ENCODE measurements at regions not wholly inside any gene's neighbourhood (a gene's known extent, or its start where the extent isn't known, plus 50 kb on each side); places are given as distances from the start of the nearest gene placed in this dataset.

DNA sequence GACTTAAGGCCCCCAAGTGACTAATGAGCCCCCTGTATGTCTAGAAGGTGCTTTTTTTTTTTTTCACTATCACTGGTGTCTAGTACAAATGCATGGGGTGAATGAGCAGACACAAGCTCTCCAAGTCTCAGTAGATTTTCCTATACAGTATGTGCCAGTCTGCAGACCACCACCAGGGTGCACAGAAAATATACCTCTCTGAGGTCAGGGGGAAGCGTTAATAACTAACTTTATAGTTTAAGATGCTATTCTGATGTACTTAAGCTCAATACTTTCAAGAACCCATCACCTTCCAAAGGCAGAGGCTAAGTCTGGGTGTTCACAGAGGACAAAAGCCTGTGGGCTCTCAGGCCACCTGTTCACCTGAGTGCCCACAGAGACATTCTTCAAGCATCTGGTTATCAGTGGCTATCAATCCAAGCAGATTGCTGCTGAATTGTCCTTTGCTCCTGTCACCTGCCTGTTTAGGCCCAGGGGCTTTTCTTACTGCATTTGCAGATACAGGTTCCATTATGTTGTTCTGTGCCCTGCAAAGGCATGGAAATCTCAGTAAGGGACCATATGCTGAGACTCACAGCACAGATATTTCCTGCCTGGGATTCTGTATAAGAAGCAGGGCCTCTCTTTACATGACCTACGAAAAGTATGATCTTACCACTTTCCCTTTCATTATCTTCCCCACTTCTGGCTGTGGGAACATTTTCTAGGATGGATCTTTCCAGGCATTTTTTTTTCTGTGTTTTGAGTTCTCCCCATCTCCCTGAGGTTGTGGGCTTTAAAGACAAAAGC lies 534.6 kb downstream of the TNS1 start:
- Histone ChIP-seq H3K4me1 (ENCODE audit: insufficient read depth, low read length) (no peaks in the 10 kb centered on the region), H3K9ac (ENCODE audit: low read depth, low read length) (no peak overlapping the region), H3K9me3 (ENCODE audit: control insufficient read depth, insufficient read depth, low read length) (no peaks in the 10 kb centered on the region), H3K36me3 (ENCODE audit: insufficient read depth, low read length) (no peaks in the 10 kb centered on the region)

DNA sequence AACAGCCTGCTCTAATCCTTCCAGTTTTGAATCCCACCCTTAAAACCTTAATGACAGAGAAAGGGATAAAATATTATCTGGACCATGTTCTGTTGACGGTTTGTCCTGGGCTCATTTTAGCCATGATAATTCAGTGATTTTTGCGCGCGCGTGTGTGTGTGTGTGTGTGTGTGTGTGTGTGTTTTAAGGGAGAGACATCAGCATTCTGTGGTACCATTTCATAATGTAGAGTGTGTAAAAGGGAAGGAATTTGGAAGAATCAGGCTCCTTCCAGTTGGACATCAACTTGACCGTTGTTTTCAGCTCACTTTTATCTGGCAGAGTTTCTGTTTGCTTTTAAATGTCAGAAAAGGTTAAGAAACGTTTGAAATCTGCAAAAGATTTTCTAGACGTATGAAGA lies 535.5 kb downstream of the TNS1 start:
- Histone ChIP-seq H3K36me3 (ENCODE audit: insufficient read depth, low read length) (no peaks in the 10 kb centered on the region), H3K9me3 (ENCODE audit: control insufficient read depth, insufficient read depth, low read length) (no peaks in the 10 kb centered on the region), H3K4me1 (ENCODE audit: insufficient read depth, low read length) (no peaks in the 10 kb centered on the region), H3K9ac (ENCODE audit: low read depth, low read length) (no peak overlapping the region)

DNA sequence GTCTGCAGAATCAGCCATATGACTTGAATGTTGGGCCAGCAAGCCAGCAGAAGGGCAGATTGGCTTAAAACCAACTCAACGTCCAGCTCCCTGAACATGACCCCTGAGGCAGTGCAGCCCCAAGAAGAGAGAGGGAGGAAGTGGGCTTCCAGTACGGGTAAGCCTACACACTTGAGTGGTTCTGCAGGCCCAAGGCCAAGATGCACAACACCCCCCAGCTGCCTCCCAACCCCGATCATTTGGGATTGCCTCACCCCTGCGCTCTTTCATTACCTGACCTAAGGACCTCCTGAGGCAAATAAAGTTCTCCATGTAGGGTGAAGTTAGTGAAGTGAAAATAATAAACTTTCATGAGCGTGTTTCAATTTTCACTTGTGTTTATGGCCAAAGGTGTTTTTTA lies 536.0 kb downstream of the TNS1 start:
- Histone ChIP-seq H3K36me3 (ENCODE audit: insufficient read depth, low read length) (no peaks in the 10 kb centered on the region), H3K9me3 (ENCODE audit: control insufficient read depth, insufficient read depth, low read length) (no peaks in the 10 kb centered on the region), H3K4me1 (ENCODE audit: insufficient read depth, low read length) (no peaks in the 10 kb centered on the region), H3K9ac (ENCODE audit: low read depth, low read length) (no peak overlapping the region)

DNA sequence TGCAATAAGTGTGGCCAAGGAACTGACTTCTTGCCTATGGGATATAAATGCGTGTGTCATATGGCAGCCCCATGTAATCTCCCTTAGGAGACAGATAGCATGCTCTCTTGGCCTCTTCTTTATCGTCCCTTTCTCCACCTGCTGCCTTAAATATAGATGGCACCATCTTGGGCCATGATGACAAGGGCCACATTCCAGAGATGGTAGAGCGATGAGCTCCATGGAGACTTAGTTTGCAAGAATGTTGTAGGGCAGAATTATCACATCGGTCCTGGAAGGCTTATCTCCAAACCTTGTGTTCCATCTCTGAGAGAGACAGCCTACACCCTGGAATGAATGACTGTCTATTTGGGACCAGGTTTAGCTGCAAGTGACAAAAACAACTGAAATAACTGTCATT lies 536.7 kb downstream of the TNS1 start:
- Histone ChIP-seq H3K9me3 (ENCODE audit: control insufficient read depth, insufficient read depth, low read length) (no peaks in the 10 kb centered on the region), H3K9ac (ENCODE audit: low read depth, low read length) (no peak overlapping the region), H3K4me1 (ENCODE audit: insufficient read depth, low read length) (no peaks in the 10 kb centered on the region), H3K36me3 (ENCODE audit: insufficient read depth, low read length) (no peaks in the 10 kb centered on the region)

DNA sequence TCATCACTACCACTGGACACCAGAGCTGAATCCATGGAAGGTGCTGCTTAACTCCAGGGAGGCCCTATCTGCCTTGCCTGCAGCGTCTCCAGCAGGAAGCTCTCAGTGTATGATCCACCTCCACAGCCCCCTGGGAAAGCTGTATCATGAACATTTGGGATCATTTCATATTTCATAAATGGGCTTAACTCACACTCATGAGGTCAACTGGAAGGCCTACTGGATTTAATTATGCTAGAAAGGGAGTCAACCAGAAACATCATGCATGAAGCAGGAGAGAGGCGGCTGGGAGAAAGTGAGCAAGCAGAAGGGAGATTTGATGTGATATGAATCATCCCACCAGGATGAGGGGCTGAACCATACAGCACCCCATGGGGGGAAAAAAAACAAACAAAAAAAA lies 537.7 kb downstream of the TNS1 start:
- Histone ChIP-seq H3K9me3 (ENCODE audit: control insufficient read depth, insufficient read depth, low read length) (no peaks in the 10 kb centered on the region), H3K36me3 (ENCODE audit: insufficient read depth, low read length) (no peaks in the 10 kb centered on the region), H3K9ac (ENCODE audit: low read depth, low read length) (no peak overlapping the region), H3K4me1 (ENCODE audit: insufficient read depth, low read length) (no peaks in the 10 kb centered on the region)

DNA sequence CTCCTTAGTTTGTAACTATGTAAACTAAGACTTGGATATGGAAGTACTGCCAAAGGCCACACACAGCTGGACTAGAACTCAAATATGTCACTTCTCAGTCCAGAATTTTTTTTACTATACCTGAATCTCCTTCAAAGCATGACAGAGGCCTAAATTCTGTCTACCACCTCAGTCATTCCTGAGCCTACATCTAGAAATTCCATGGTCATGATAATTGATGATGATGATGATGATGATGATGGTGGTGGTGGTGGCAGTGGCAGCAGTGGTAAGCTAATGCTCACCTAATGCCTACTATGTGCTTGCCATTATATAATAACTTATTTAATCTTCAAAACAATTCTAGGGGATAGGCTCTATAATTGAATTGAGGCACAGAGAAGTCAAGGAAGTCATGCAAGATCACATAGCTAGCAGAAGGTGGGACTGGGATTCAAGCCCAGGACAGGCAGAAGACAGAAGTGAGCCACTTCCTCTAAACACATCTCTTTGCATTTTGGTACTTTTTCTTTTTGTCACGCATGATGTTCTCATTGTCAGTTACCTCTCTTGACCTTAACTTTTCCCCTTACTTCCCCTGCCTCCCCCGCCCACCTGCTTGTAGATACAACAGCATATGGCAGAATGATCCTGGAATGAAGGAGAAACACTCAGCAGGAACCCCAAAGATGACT lies 539.3 kb downstream of the TNS1 start:
- H3K36me3 ChIP-seq (ENCODE audit: insufficient read depth, low read length) = no peaks in the 10 kb centered on the region
- H3K4me1 ChIP-seq (ENCODE audit: insufficient read depth, low read length) = no peaks in the 10 kb centered on the region
- no peaks in the 10 kb centered on the region for H3K9me3 ChIP-seq (ENCODE audit: control insufficient read depth, insufficient read depth, low read length)
- no peak overlapping the region for H3K9ac ChIP-seq (ENCODE audit: low read depth, low read length)

DNA sequence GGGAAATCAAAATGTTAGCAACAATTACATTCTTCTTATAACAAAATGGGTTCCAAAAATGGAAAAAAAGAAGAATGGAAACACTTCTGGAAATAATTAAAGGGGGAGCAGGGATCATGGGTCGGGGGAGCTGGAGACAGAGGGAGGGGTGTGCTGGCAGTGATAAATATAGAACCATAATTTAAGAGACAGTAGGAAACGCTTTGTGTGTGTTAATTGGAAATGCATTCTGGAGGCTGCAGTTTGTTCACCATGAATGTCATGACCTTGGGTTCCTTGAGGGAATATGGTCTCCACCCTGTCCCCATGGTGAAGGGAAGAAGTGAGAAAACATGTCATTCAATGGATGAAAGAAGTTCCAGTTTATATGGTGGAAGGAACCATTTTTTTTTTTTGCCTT lies 540.7 kb downstream of the TNS1 start:
- Histone ChIP-seq H3K36me3 (ENCODE audit: insufficient read depth, low read length) (no peaks in the 10 kb centered on the region), H3K4me1 (ENCODE audit: insufficient read depth, low read length) (no peaks in the 10 kb centered on the region), H3K9ac (ENCODE audit: low read depth, low read length) (no peak overlapping the region), H3K9me3 (ENCODE audit: control insufficient read depth, insufficient read depth, low read length) (no peaks in the 10 kb centered on the region)

DNA sequence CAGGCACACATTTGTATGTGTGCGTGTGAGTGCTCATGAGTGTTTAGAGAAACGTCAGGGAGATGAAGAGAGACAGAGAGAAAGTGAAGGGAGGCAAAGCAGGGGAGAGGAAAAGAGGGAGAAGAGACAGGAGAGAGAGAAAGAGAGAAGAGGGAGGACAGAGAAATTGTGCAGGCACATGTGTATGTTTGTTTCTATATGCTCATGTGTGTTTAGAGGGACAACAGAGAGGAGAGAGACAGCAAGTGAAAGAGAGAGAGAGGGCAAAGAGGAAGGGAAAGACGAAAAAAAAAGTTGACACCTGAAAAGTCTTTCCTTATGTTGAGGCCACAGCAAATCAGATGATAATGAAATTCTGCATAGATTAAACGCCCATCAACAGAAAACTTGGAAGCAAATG lies 541.1 kb downstream of the TNS1 start:
- Histone ChIP-seq H3K9ac (ENCODE audit: low read depth, low read length) (no peak overlapping the region), H3K9me3 (ENCODE audit: control insufficient read depth, insufficient read depth, low read length) (no peaks in the 10 kb centered on the region), H3K4me1 (ENCODE audit: insufficient read depth, low read length) (no peaks in the 10 kb centered on the region), H3K36me3 (ENCODE audit: insufficient read depth, low read length) (no peaks in the 10 kb centered on the region)

DNA sequence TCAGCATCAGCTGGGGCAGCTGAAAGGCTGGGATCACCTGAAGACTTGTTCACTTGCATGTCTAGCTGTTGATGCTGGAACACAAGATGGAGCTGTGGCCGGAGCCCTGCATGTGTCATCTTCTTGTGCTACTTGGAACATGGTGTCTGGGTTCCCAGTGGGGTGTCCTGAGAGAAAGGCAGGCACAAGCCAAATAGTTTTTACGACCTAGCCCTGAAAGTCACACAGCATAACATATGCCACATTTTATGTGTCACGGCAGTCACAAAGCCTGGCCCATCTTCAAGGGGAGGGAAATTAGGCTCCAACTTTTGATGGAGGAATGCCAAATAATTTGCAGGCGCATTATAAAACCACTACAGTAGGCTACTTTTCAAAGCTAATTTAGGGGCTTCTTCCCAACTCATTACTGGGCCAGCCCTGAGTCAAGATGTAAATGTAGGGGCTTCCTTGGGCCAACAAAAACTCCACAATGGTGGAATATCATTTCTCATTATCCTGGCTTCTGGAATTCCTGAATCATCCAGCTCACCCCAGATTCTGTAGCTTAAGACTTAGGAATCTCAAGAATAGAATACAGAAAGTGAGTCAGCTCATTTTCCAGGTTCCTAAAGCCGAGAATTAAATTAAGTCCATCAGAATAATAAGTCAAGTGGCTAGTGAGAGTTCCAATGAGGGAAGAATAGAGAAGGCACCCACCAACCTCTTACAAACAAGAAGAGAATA lies 543.0 kb downstream of the TNS1 start:
- H3K36me3 ChIP-seq (ENCODE audit: insufficient read depth, low read length) = no peaks in the 10 kb centered on the region
- no peaks in the 10 kb centered on the region for H3K9me3 ChIP-seq (ENCODE audit: control insufficient read depth, insufficient read depth, low read length)
- no peak overlapping the region for H3K9ac ChIP-seq (ENCODE audit: low read depth, low read length)
- H3K4me1 ChIP-seq (ENCODE audit: insufficient read depth, low read length) = no peaks in the 10 kb centered on the region

DNA sequence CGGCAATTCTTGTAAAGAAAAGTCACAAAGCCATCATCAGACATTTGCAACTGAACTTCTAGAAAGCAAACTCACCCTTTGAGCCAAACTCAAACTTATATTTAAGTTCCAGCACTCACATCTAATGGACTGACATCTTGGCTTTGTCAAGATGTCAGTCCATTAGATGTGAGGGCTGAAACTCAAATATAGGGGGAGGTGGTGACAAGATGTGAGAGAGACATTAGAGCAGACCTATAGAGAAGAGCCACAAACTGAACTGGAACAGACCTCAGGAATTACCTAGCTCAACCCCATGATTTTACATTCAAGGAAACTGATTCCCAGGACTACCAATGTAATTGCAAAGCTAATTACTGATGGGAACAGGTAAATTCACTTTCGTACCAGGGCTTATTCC lies 543.8 kb downstream of the TNS1 start:
- Histone ChIP-seq H3K9me3 (ENCODE audit: control insufficient read depth, insufficient read depth, low read length) (no peaks in the 10 kb centered on the region), H3K4me1 (ENCODE audit: insufficient read depth, low read length) (no peaks in the 10 kb centered on the region), H3K36me3 (ENCODE audit: insufficient read depth, low read length) (no peaks in the 10 kb centered on the region), H3K9ac (ENCODE audit: low read depth, low read length) (no peak overlapping the region)

DNA sequence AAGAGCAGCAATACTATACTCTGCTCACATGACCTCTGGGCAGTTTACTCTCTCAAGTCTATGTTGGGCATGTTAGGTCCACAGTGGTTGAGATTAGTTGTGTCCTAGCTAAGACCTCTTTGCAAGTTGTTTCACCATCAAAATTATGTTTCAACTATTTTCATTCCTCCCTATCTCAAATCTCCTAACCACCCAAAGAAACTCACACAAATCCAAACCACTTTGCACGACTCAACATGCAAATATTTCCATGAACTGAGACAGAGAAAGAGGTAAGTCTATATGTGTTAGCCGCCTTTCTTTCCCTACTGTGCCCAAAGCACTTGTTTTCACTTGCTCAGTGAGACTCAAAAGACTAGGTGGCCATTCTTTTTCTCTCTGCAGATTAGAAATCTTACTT lies 546.8 kb downstream of the TNS1 start:
- Histone ChIP-seq H3K9me3 (ENCODE audit: control insufficient read depth, insufficient read depth, low read length) (no peaks in the 10 kb centered on the region), H3K36me3 (ENCODE audit: insufficient read depth, low read length) (no peaks in the 10 kb centered on the region), H3K9ac (ENCODE audit: low read depth, low read length) (no peak overlapping the region), H3K4me1 (ENCODE audit: insufficient read depth, low read length) (no peaks in the 10 kb centered on the region)

DNA sequence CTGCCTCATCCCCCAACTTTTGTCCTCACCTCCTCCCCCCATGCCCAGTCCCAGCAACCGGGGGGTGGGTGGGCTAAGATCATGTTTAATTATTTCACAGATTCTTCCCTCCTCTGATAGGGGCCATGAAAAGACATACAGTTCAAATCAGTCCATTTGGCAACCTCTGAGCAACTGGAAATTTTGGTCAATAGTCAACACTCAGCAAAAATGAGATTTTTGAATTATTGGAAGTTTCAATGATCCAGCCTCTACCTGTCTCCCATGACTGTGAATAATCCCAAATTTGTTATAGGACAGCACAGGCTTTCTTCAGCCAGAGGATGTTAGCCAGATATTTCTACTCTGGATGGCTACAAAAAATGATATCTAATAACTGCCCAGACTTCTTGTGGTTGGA lies 549.9 kb downstream of the TNS1 start:
- Histone ChIP-seq H3K4me1 (ENCODE audit: insufficient read depth, low read length) (no peaks in the 10 kb centered on the region), H3K36me3 (ENCODE audit: insufficient read depth, low read length) (no peaks in the 10 kb centered on the region), H3K9ac (ENCODE audit: low read depth, low read length) (no peak overlapping the region), H3K9me3 (ENCODE audit: control insufficient read depth, insufficient read depth, low read length) (no peaks in the 10 kb centered on the region)

DNA sequence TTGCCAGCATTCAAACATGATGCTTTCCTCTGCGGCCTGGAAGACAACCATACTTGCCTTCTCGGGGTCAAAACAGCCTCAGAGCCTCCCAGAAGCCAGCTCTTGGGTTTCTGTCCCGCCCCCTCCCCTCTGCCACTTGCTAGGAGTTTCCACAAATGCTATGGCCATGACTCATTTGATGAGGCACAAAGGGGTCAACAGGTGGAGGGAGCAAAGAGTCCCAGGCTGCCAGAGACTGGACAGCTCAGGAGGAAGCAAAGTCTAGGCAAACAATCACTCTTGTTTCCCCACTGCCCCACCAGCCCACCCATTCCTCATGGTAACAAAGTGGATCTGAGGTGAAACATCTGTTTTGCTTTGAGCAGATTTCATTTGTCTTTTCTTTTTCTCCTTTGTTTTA lies 551.1 kb downstream of the TNS1 start:
- Histone ChIP-seq H3K36me3 (ENCODE audit: insufficient read depth, low read length) (no peaks in the 10 kb centered on the region), H3K9me3 (ENCODE audit: control insufficient read depth, insufficient read depth, low read length) (no peaks in the 10 kb centered on the region), H3K4me1 (ENCODE audit: insufficient read depth, low read length) (no peaks in the 10 kb centered on the region), H3K9ac (ENCODE audit: low read depth, low read length) (no peak overlapping the region)

DNA sequence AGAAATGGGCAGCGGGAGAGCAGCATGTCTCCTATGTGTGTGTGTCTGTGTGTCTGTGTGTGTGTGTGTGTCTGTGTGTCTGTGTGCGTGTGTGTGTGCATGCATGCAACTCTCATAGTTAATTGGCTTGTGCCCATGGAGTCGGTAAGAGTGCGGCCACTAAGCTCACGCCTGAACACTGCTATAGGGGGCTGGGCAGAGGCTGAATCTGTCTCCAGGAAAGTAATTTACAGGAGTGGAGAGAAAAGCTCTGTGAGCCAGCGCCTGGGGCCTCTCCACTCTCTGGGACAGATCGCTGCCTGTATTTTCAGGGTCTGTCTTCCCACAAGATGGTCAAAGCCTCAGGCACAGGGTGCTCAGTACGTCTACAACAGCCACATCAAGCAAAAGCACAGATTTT lies 553.4 kb downstream of the TNS1 start:
- Histone ChIP-seq H3K36me3 (ENCODE audit: insufficient read depth, low read length) (no peaks in the 10 kb centered on the region), H3K9ac (ENCODE audit: low read depth, low read length) (no peak overlapping the region), H3K9me3 (ENCODE audit: control insufficient read depth, insufficient read depth, low read length) (no peaks in the 10 kb centered on the region), H3K4me1 (ENCODE audit: insufficient read depth, low read length) (no peaks in the 10 kb centered on the region)

DNA sequence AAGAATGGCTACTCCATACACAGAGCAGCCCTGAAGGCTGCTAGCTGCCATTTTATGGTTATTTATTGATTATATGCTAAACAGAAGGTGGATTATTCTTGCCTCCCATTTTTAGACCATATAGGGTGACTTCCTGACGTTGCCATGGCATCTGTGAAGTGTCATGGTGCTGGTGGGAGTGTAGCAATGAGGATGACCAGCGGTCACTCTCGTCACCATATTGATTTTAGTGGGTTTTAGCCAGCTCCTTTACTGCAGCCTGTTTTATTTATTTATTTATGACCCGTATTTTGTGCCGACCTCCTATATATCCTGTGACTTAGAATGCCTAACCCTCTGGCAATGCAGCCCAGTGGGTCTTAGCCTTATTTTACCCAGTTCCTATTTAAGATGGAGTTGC lies 553.9 kb downstream of the TNS1 start:
- no peaks in the 10 kb centered on the region for H3K9me3 ChIP-seq (ENCODE audit: control insufficient read depth, insufficient read depth, low read length)
- H3K36me3 ChIP-seq (ENCODE audit: insufficient read depth, low read length) = no peaks in the 10 kb centered on the region
- H3K9ac ChIP-seq (ENCODE audit: low read depth, low read length) = no peak overlapping the region
- no peaks in the 10 kb centered on the region for H3K4me1 ChIP-seq (ENCODE audit: insufficient read depth, low read length)
